Hypothalamus (tissue), 51 donors: ENCODE measurements at regions not wholly inside any gene's neighbourhood (a gene's known extent, or its start where the extent isn't known, plus 50 kb on each side); places are given as distances from the start of the nearest gene placed in this dataset.
"Not testable (repeated sequence)": the region's sequence is repeated elsewhere in the genome, so short reads cannot be mapped to it uniquely, and the experiment has no call there.

Source experiments
- DNase-seq, 51 donors: peaks; one replicate each; lab custom pipeline; 2025; lab: John Stamatoyannopoulos, UW

DNA sequence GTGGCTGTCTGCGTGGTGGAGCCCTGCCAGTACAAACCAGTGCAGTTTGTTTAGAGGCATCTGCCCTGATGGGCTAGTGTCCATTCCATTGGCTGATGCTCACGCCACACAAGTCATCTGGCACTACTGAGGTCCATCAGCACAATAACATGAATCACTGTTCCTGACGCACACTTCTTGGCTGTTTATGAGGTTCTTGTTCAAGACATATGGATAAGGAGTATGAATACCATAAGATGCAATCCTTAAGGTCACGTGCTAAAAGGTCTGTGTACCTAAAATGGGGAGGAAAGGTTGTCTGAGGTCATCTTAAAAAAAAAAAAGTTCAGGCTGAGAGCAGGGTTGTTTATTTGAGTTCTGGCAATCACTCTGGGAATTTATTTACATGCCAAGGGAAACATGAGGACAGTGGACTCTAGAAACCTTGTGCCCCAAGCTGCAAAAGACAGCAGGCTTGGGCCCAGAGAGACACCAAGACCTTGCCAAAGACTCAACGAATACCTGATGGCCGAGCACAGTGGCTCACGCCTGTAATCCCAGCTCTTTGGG, 54.1 kb upstream of the SHLD1 start:
- no peak for DNase-seq

DNA sequence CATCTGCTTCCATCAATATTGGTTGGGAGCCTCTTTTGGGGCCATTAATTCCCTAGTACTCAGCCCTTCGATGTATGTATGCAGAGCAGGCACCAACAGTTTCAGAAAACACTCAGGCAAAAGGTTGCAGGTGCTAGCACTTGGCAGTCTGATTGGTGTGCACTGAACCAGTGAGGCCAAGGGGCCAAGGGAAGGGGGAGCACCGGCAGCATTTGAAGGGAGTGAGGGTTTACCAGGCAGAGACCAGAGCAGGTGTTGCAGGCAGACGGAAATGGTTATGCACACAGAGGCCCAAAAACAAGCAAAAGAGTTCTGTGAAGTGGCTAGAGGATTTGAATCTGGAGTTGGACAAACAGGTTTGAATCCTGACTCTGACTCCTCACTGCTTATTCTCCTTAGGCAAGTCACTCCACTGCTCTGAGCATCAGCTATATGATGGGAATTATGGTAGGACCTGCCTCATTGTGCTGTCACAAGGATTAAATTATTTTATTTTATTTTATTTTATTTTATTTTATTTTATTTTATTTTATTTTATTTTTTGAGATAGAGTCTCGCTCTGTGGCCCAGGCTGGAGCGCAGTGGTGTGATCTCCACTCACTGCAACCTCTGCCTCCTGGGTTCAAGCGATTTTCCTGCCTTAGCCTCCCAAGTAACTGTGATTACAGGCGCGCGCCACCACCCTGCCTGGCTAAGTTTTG, 58.1 kb upstream of the SHLD1 start:
- DNase-seq, result no peak

DNA sequence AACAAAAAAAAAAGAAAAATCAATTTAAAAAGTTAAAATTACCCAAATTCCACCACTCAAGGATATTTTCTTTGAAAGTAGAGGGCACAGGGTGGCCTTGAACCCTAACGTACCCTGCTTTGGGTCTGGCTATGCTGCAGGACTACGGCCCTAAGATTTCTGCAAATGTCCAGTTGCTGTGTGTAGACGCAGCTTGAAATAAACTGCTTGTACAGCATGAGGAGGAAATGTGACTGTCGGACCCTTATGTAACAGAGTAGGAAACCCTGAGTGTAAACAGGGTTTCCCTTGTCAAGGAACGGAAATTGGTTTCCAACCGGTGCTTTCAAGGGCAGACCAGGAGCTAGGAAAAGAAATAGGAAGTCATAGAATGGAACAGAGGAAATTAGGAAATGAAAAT, 60.7 kb upstream of the SHLD1 start:
- peak in 1 of 51 donors; percentile 3 for DNase-seq

DNA sequence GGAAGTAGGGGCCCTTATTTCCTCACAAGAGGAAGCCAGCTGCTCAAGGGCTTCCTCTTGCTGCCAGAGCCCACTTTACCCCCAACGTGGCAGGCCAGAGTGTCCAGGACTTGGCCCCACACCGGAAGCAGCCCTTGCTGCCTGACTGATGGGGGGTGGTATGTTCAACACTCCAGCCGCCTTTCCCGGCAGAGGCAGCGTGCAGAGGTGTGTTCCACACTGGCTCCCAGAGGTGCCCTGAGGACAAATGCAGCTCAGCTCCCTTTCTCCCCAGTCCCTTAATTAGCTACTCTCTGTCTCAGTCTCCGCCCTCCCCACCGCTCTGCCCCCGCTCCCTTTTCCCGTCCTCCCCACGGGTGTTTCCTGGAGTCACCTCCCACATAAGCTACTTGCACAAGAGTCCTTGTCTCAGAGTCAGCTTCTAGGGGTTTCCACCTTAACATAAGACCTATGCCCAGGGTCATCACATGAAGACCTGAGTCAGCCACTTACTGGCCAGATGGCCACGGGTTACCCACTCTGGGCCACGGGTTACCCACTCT, 61.7 kb upstream of the SHLD1 start:
- no peak for DNase-seq

DNA sequence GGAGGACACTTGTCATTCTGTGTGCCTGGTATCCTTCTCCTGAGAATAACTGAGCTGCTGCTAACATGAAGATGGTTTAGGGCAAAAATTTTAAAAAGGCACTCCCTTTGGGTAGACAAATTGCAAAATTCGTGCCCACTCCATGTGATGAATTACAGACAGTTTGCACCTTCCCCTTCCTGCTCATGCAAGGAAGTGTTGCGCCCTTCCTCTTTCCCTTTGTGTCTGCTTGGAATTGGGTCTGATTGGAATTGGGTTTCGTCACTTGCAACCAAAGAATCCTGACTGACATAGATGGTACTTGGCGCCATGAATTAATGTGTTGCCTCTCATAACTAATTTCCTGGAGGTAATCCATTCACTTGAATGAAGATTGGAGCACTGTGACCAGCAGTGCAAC, 62.3 kb upstream of the SHLD1 start:
- no peak for DNase-seq

DNA sequence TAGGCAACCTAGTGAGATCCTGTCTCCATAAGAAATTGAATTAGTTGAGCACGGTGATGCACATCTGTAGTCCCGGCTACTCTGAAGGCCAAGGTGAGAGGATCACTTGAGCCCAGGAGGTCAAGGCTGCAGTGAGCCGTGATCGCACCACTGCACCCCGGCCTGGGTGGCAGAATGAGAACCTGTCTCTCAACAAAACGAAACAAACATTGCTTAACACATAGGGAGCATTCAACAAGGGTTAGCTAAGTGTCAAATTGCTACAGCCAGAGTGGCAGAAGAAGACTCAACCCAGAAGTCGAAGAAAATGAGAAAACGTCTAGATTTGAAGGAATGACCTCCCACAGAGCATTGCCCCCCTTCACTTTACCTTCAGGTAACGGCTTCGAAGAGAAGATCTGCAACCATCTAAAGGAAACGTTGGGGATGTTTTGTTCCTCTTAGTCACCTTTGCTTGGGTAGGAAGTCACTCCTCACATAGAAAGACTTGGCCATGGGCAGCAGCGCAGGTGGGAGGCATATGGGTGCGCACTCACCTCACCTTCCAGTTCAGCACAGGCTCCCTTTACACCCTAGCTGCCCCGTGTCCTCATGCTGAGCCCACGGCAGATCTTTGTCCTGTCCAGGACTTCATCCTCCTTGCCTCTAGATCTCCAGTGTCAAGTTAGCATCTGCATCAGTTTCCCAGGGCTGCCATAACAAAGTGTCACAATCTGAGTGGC, 63.7 kb upstream of the SHLD1 start:
- DNase-seq, result no peak

DNA sequence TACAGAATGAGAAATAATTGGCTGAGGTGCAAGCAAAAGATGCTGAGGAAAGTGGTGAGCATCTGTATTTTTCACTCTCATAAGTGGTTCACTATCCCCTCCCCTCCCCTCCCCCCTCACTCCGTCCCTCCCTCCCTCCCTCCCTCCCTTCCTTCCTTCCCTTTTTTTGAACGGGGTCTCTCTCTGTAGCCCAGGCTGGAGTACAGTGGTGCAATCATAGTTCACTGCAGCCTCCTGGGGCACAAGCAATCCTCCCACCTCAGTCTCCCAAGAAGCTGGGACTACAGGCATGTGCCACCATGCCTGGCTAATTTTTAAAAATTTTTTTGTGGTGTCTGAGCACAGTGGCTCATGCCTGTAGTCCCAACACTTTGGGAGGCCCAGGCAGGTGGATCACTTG, 67.6 kb upstream of the SHLD1 start:
- not testable (repeated sequence) for DNase-seq

DNA sequence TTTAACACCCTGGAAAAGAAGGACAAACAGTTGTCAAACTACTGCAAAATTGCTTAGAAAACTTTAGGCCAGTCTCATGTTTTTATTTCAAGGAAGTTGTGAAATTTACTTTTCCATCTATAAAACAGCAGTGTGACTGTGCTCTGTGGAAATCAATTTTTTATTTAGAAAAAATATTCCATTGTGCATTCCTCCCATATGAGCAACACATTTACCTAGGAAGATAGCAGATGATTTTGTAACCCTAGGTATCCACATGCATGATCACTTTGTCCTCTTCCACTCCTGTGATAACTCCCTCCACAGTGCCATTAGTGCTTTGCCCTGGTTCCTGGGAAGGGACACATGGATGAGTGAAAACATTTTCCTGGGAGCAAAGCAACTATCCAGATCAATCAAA, 69.4 kb upstream of the GPCPD1 start:
- no peak for DNase-seq

DNA sequence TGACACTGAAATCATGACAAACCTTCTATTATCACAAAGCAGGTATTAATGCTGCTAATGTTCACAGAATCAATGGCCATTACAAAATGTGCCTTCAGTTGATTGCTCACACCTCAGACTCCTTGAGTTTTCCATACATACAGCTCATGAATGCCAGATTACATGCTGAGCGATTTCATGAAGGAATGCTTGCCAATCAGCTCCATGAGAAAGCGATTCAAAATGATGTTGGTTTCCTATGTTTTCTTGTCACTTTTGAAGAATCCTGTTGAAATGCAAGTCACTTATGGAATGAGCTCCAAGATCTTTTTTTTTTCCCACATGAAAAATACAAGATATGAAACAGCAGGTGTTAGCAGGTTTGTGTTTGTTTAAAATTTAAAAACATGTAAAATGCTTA, 68.0 kb upstream of the GPCPD1 start:
- DNase-seq, result no peak

DNA sequence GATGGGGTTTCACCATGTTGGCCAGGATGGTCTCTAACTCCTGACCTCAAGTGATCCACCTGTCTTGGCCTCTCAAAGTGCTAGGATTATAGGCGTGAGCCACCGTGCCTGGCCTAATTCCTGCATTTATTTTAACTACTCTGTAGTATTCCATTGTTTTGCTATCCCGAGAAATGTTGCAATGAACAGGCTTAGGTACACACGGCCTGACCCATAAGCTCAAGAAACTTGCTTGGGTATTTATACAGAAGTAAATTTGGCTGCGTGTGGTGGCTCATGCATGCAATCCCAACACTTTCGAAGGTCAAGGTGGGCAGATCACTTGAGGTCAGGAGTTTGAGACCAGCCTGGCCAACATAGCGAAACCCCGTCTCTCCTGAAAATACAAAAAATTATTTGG, 67.1 kb upstream of the GPCPD1 start:
- DNase-seq, result not testable (repeated sequence)

DNA sequence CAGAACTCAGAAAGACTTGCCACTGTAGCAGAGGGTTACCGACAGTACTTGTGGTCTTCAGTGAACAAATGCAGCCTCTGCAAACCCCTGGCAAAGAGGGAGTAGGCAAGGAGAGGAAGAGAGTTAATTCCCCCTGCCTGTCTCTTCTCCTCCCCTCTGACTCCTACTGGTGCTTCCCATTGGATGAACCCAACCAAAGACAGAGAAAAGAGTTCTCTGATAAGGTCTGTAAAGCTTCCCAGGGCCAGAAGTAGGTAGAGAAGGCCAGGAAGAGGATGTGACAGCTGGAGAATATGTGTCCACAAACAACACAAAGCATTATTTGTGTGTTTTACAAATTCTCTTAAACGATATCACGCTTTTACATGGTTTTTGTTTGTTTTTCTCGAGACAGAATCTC, 66.6 kb upstream of the GPCPD1 start:
- no peak for DNase-seq

DNA sequence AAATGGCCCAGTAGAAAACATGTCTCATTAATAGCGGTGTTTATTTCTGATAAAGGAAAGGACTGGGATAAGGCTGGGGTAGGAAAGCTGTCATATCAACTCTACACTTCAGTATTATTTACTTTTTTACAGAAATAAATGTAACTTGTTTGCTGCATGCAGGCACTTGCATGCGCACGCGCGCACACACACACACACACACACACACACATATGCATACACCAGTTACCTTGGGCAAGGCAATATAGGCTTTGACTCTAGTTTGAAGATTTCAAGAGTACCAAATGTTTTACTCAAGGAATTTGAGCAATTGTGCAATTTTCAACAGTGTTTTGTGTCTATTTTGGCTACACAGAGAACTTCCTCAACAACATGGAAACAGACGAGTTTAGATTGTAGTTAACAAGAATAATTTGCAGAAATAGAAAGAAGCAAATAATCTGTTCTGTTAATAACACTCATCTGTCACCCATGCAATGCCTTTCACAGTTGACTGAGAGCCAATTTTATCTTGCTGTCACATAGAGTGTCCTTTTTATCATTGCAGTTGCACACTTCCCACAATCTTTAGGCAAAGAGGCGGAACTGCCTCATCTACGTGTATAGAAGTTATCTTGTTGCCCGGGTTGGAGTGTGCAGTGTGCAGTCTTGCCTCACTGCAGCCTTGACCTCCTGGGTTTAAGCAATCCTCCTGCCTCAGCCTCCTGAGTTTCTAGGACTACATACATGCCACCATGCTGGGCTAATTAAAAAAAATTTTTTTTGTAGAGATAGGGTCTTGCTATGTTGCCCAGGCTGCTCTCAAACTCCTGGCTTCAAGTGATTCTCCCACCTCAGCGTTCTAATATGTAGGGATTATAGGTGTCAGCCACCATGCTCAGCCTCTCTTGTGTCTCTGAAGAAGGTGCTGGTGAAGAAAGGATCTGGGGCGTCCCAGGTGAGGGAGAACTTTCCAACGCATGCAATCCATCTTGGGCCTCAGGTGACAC, 64.6 kb upstream of the GPCPD1 start:
- no peak for DNase-seq

DNA sequence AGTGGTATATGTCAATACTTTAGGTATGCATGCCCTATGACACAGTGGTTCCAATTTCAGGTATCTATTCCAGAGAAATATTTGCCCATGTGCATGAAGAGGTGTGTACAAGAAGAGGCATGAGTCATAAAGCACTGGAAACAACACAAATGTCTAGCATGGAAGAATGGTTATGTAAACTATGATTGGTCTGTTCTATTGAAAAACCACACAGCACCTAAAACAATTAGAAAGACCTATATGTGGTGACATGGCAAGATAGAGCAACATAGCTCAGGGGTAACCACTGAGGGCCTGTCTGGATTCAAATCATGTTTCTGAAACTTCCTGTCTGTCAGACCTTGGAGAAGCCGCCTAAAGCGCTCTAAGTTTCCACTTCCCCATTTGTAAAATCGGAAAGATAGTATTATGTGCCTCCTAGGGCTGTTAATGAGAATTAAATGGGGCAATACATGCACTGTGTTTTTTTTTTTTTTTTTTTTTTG, 63.4 kb upstream of the GPCPD1 start:
- DNase-seq, result no peak

DNA sequence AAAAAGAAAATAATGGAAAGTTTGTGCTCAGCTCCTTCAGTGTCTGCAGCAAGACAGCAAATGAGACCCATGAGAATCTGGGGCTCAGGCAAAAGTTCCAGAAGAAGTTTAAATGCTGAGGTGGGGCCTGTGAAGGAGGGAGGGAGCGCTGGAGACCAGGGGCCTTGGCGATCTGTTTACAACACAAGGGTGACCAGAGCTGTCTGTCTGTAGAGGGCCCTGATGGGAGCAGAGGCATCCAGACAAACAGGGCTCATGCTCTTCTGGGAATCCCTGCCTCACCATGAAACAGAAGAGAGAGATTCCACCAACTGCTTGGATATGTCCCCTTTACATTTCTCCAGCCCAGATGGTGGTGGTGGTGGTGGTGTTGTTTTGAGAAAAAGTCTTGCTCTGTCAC, 60.1 kb upstream of the GPCPD1 start:
- DNase-seq, result no peak

DNA sequence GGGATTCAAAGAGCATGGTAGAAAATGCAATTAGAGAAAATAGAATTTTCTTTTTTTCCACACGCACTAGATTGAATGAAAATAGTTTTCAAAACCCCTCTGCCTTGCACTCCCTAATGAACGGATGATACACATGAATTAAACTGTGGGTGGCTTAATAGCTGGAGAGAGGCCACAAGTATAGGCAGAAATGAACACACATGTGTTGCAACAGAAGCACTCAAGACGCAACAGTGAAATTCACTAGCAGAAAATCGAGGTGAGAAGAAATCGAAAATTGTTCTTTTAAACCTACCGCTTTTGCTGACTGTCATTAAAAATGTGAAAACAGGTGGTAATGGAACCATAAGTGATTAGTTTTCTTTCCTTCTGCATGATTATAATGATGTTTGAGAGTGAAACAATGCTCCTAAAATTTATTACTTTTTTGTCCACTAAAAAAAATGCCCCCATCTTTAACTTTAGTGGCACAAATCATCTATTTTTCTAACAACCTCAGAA, 59.3 kb upstream of the GPCPD1 start:
- DNase-seq, result no peak

DNA sequence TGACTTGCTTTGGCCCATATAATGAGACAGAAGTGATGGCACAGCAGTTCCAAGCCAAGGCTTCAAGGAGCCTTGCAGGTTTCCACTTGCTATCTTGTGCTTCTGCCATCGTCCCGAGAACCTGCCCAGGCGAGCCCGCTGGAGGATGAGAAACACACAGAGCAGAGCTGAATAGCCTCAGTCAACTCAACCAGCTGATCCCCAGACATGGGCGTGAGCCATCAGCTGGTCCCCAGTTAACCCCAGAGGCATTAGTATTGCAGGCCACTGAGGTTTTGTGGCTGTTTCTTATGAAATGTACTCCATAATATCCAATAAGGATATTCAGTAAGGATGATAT, 57.7 kb upstream of the GPCPD1 start:
- no peak for DNase-seq

DNA sequence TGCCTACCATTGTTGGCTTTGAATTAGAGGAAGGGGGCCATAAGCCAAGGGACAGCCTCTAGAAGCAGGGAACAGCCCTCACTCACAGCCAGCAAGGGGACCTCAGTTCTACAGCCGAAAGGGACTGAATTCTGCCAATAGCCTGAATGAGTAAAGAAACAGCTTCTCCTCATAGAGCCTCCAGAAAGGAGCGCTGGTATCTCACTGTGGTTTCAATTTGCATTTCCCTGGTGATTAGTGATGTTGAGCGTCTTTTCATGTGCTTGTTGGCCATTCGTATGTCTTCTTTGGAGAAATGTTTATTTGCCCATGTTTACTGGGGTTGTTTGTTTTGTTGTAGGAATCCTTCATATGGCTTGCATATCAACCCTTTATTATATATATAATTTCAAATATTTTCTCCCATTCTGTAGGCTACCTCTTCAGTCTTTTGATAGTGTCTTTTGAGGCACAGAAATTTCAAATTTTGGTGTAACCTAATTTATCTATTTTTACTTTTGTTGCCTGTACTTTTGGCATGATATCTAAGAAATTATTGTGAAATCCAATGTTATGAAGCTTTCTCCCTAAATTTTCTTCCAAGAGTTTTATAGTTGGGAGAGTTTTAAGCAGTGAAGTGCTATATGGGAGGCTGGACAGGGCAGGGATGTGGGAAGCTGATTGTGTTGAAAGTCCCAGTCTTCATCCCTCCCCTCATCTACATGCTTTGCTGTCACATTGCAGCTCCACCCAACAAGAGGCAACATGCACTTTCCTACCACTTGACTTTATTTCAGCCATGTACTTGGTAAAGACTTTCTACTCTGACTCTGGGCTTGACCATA, 57.1 kb upstream of the GPCPD1 start:
- no peak for DNase-seq

DNA sequence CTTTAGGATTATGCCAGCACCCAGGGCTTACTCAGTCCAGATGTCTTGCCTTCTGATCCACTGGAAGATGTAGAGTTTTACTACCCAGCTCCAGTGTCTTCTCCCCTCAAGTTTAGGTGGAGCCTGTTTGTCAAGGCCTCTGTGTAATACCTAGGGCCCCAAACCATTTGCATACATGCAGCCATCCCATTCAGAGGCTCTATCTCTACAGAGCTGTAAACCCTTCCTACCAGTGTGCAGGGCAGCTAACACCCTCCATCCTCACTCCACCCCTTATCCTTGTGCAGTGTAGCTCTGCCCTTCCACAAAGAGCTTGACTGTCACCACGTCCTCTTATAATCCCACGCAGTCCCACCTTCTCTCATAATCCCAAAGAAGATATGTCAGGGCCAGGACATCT, 54.6 kb upstream of the GPCPD1 start:
- DNase-seq, result no peak

DNA sequence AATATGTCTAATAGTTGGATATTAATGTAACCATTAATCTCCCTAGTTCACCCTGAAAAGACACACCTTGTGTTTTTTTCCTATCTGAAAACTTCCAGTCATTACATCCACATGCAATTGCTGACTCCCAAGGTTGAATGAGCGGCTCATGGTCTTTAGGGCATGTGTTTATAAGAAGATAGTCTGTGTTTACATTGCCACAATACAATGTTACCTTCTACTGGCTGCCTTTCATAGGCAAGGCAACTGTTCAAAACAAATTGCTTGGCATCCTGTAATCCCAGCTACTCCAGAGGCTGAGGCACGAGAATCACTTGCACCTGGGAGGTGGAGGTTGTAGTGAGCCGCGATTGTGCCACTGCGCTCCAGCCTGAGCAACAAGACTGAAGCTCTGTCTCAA, 52.6 kb upstream of the GPCPD1 start:
- DNase-seq, result no peak

DNA sequence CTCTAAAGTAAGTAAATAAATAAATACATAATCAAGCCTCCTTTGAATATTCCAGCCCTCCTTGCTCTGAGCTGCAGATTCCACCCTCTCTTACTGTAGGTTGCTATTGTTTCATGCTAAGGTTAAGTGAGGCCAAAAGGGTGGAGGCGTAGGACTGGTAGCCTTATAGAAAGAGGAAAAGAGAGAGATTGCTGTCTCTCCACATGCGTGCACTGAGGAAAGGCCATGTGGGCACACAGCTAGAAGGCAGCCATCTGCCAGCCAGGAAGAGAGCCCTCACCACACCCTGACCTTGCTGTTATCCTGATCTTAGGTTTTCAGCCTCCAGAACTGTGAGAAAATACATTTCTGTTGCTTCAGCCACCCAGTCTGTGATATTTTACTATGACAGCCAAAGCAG, 52.0 kb upstream of the GPCPD1 start:
- no peak for DNase-seq
